Hepatocyte (in vitro differentiated cells): ENCODE measurements at regions not wholly inside any gene's neighbourhood (a gene's known extent, or its start where the extent isn't known, plus 50 kb on each side); places are given as distances from the start of the nearest gene placed in this dataset.

Source experiments
- CTCF ChIP-seq: fragments of 200-600 bp; sonication (generic); IDR thresholded peaks from 2 replicates; pipeline ENCODE4 v1.5.1; 2016; ENCODE audit warnings: antibody characterized with exemption, mild to moderate bottlenecking; ENCODE audit not compliant: poor library complexity
- EZH2phosphoT487 ChIP-seq: fragments of 200-600 bp; sonication (generic); IDR thresholded peaks from one replicate; pipeline ENCODE4 v1.6.1; 2018; ENCODE audit warnings: antibody characterized with exemption, mild to moderate bottlenecking, low read depth, moderate library complexity; ENCODE audit not compliant: unreplicated experiment, severe bottlenecking

DNA sequence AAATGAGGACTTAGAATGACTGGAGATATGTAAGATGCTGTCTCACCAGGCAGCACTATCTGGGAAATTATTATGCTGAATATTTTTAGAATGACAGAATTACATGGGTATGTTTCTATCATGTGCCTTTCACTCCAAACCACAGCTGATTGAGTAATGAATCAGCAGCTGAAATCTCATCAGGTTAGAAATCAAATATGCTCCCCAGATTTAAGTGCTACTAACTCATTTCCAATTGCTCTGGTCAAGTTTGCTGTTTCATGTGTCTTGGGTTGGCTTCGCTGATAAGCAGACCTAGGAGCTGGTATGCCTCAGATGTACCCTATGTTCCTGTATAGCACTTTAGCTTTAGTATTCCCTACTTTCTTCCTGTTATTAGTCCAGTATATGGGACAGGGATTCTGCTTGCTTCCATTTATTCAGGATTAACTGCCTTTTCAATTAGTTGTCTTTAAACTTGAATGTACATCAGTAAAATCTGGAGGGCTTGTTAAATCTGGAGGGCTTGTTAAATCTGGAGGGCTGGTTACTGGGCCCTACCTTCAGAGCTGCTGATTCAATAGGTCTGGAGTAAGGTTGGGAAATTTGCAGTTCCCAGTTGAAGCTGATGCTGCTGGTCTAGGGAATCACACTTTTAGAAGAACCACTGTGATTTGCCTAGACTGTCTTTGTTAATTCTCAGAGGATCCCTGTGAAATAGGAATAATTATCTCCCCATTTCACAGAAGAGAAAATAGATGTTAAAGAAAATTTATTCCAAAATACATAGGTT is 172.9 kb downstream of the DKK1 start:
- TF ChIP-seq CTCF (no peak), EZH2phosphoT487 (no peak)
